ENCODE measurements at regions not wholly inside any gene's neighbourhood (a gene's known extent, or its start where the extent isn't known, plus 50 kb on each side); places are given as distances from the start of the nearest gene placed in this dataset.
"Not testable (repeated sequence)": the region's sequence is repeated elsewhere in the genome, so short reads cannot be mapped to it uniquely, and the experiment has no call there.

DNA sequence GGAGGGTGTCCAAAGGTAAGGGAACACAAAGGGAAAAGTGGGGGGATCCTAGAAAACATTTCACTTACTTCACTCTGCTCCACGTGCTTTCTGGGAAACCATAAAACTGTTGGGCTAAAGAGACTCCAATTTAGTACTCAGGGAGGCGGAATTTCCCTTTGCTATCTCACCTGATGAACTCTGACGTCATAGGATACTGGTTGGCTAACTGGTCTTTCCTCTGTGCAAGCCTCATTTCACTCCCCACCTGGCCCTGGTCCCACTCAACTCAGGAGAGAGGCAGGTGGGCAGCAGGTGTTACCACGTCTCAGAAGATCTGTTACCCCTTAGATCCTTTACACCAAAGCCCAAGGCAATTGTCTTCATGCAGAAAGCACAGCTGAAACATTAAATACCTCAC is 51.8 kb upstream of the PMAIP1 start:
- BruUV-seq (replicated peaks) = no TSS peak
- H3K36me3 ChIP-seq (ENCODE audit: low read depth) = no peaks in the 10 kb centered on the region
- no peaks in the 10 kb centered on the region for H3K9me3 ChIP-seq (ENCODE audit: insufficient read depth, low read depth)
- H3K4me1 ChIP-seq (replicated peaks; ENCODE audit: insufficient read depth) = peaks cover 31% of the 10 kb centered on the region
- no peak for TF ChIP-seq EZH2 (IDR thresholded peaks at IDR 0.05; ENCODE audit: low read depth)
- TF ChIP-seq, protein P1, sequence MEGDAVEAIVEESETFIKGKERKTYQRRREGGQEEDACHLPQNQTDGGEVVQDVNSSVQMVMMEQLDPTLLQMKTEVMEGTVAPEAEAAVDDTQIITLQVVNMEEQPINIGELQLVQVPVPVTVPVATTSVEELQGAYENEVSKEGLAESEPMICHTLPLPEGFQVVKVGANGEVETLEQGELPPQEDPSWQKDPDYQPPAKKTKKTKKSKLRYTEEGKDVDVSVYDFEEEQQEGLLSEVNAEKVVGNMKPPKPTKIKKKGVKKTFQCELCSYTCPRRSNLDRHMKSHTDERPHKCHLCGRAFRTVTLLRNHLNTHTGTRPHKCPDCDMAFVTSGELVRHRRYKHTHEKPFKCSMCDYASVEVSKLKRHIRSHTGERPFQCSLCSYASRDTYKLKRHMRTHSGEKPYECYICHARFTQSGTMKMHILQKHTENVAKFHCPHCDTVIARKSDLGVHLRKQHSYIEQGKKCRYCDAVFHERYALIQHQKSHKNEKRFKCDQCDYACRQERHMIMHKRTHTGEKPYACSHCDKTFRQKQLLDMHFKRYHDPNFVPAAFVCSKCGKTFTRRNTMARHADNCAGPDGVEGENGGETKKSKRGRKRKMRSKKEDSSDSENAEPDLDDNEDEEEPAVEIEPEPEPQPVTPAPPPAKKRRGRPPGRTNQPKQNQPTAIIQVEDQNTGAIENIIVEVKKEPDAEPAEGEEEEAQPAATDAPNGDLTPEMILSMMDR (conservative IDR thresholded peaks at IDR 0.05) = no peak
- intact Hi-C loops (cut with micrococcal nuclease; ENCODE audit: unreplicated experiment) = loop anchor here (5.0 kb wide), 1 partner anchor 34 kb away; no protein-coding TSS in a partner anchor
- H3K4me2 ChIP-seq = no peak overlapping the region
- no peak overlapping the region for H3K27ac ChIP-seq
- DNase-seq = no peak
- ChIA-PET POLR2A (ENCODE audit: unreplicated experiment) (no interaction called here), CTCF (no interaction called here)
- no peaks in the 10 kb centered on the region for H3K27me3 ChIP-seq (ENCODE audit: insufficient read depth, low read depth)
- H4K20me1 ChIP-seq (ENCODE audit: insufficient read depth) = no peaks in the 10 kb centered on the region
- peaks cover 20% of the 10 kb centered on the region for H3F3A ChIP-seq (ENCODE audit: insufficient read depth, low read depth)
- H3K9me2 ChIP-seq (ENCODE audit: insufficient read depth) = no peaks in the 10 kb centered on the region
- H3K4me3 ChIP-seq = no peak overlapping the region
- no peaks in the 10 kb centered on the region for H3K79me2 ChIP-seq (ENCODE audit: low read depth)
- H2AFZ ChIP-seq = no peak overlapping the region

DNA sequence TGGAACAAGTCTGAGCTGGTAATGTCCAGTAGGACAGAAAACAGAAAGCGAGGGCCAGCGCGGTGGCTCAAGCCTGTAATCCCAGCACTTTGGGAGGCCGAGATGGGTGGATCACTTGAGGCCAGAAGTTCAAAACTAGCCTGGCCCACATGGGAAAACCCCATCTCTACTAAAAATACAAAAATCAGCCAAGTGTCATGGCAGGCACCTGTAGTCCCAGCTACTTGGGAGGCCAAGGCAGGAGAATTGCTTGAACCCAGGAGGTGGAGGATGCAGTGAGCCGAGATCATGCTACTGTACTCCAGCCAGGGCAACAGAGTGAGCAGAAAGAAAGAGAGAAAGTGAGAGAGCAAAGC is 52.3 kb upstream of the PMAIP1 start:
- H4K20me1 ChIP-seq (ENCODE audit: insufficient read depth); BruUV-seq (replicated peaks); CTCF ChIA-PET; H3K27ac ChIP-seq; H3K27me3 ChIP-seq (ENCODE audit: insufficient read depth, low read depth); DNase-seq; H3K79me2 ChIP-seq (ENCODE audit: low read depth); H2AFZ ChIP-seq; H3K36me3 ChIP-seq (ENCODE audit: low read depth); POLR2A ChIA-PET (ENCODE audit: unreplicated experiment); H3K4me3 ChIP-seq; H3K9me3 ChIP-seq (ENCODE audit: insufficient read depth, low read depth); H3K9me2 ChIP-seq (ENCODE audit: insufficient read depth): not testable (repeated sequence)
- Histone ChIP-seq H3F3A (ENCODE audit: insufficient read depth, low read depth) (peaks cover 20% of the 10 kb centered on the region), H3K4me1 (replicated peaks; ENCODE audit: insufficient read depth) (peaks cover 34% of the 10 kb centered on the region), H3K4me2 (peak overlapping the region; percentile 7; the same call in 1 of the 2 replicates)
- intact Hi-C loops (cut with micrococcal nuclease; ENCODE audit: unreplicated experiment) = loop anchor here (5.0 kb wide), 1 partner anchor 35 kb away; no protein-coding TSS in a partner anchor

DNA sequence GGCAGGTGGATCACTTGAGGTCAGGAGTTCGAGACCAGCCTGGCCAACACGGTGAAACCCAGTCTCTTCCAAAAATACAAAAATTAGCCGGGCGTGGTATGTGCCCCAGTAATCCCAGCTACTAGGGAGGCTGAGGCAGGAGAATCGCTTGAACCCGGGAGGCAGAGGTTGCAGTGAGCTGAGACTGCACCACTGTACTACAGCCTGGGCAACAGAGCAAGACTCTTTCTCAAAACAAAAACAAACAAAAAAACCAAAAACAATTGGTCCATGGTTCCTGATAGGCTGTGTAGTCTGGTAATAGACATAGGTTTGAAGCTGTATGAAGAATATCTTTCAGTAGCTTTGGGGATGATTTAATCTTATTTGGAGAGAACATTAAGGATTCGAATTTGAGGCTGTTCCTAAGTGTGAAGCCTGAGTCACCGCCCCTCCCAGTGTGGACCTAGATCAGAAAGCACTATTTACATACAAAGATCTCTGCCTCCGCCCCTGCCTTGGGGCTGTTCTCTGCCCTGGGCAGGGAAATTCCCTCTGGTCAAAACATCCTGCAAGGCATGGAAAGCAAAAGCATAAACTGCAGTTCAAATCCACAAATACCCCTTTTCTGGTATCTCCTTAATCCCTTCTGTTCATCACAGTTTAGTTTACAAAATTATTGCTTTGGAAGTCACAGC is 52.8 kb upstream of the PMAIP1 start:
- Histone ChIP-seq H3K4me2 (0 out of 2 replicates have a peak overlapping the region, but pooled peaks have one; percentile 7), H3F3A (ENCODE audit: insufficient read depth, low read depth) (peaks cover 20% of the 10 kb centered on the region), H3K4me1 (replicated peaks; ENCODE audit: insufficient read depth) (peaks cover 34% of the 10 kb centered on the region), H3K27me3 (ENCODE audit: insufficient read depth, low read depth) (no peaks in the 10 kb centered on the region), H3K27ac (no peak overlapping the region), H3K9me2 (ENCODE audit: insufficient read depth) (no peaks in the 10 kb centered on the region), H4K20me1 (ENCODE audit: insufficient read depth) (no peaks in the 10 kb centered on the region), H3K4me3 (no peak overlapping the region), H3K79me2 (ENCODE audit: low read depth) (no peaks in the 10 kb centered on the region), H3K36me3 (ENCODE audit: low read depth) (no peaks in the 10 kb centered on the region), H3K9me3 (ENCODE audit: insufficient read depth, low read depth) (no peaks in the 10 kb centered on the region; the same call in 1 of the 2 replicates), H2AFZ (no peak overlapping the region)
- peak; percentile 61 to 70 for DNase-seq
- intact Hi-C loops (cut with micrococcal nuclease; ENCODE audit: unreplicated experiment) = loop anchor here (5.0 kb wide), 1 partner anchor 35 kb away; no protein-coding TSS in a partner anchor
- ChIA-PET CTCF (no interaction called here), POLR2A (ENCODE audit: unreplicated experiment) (no interaction called here)
- BruUV-seq (replicated peaks) = no TSS peak
- TF ChIP-seq, protein P1 (conservative IDR thresholded peaks at IDR 0.05) = no peak
- no peak for TF ChIP-seq EZH2 (IDR thresholded peaks at IDR 0.05; ENCODE audit: low read depth)

DNA sequence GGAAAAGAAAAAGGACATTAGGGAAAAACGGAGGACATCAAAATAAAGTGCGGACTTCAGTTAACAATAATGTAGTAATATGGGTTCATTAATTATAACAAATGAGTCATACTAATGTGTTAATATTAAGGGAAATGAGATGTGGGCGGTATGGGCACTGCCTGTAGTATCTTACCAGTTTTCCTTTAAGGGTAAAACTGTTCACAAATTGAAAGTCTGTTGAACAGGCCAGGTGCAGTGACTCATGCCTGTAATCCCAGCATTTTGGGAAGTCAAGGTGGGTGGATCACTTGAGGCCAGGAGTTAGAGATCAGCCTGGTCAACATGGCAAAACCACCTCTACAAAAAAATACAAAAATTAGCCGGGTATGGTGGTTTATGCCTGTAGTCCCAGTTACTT is 56.8 kb upstream of the PMAIP1 start:
- Histone ChIP-seq H3K9me3 (ENCODE audit: insufficient read depth, low read depth) (no peaks in the 10 kb centered on the region; the same call in 1 of the 2 replicates), H3K27ac (peak overlapping the region; percentile 64; the same call in 1 of the 2 replicates), H2AFZ (no peak overlapping the region), H3K4me2 (no peak overlapping the region), H3K9me2 (ENCODE audit: insufficient read depth) (no peaks in the 10 kb centered on the region), H3F3A (ENCODE audit: insufficient read depth, low read depth) (peaks cover 14% of the 10 kb centered on the region), H3K4me1 (replicated peaks; ENCODE audit: insufficient read depth) (peaks cover 31% of the 10 kb centered on the region), H3K79me2 (ENCODE audit: low read depth) (no peaks in the 10 kb centered on the region), H3K27me3 (ENCODE audit: insufficient read depth, low read depth) (no peaks in the 10 kb centered on the region), H4K20me1 (ENCODE audit: insufficient read depth) (no peaks in the 10 kb centered on the region), H3K4me3 (no peak overlapping the region), H3K36me3 (ENCODE audit: low read depth) (no peaks in the 10 kb centered on the region)
- intact Hi-C loops (cut with micrococcal nuclease; ENCODE audit: unreplicated experiment) = loop anchor here (5.0 kb wide), 1 partner anchor 74 kb away; no protein-coding TSS in a partner anchor
- BruUV-seq (replicated peaks) = no TSS peak
- CTCF ChIA-PET = no interaction called here
- no peak for TF ChIP-seq EZH2 (IDR thresholded peaks at IDR 0.05; ENCODE audit: low read depth)
- TF ChIP-seq, protein P1 (conservative IDR thresholded peaks at IDR 0.05) = no peak
- POLR2A ChIA-PET (ENCODE audit: unreplicated experiment) = no interaction called here
- DNase-seq = no peak
